GM19452 (cell line): ENCODE measurements at regions not wholly inside any gene's neighbourhood (a gene's known extent, or its start where the extent isn't known, plus 50 kb on each side); places are given as distances from the start of the nearest gene placed in this dataset.
"Not testable (repeated sequence)": the region's sequence is repeated elsewhere in the genome, so short reads cannot be mapped to it uniquely, and the experiment has no call there.

Experiments
- ATAC-seq: cut with Tn5 transposase; IDR thresholded peaks from one replicate; pipeline ENCODE4 v1.9.1; 2021; ENCODE audit not compliant: unreplicated experiment

DNA sequence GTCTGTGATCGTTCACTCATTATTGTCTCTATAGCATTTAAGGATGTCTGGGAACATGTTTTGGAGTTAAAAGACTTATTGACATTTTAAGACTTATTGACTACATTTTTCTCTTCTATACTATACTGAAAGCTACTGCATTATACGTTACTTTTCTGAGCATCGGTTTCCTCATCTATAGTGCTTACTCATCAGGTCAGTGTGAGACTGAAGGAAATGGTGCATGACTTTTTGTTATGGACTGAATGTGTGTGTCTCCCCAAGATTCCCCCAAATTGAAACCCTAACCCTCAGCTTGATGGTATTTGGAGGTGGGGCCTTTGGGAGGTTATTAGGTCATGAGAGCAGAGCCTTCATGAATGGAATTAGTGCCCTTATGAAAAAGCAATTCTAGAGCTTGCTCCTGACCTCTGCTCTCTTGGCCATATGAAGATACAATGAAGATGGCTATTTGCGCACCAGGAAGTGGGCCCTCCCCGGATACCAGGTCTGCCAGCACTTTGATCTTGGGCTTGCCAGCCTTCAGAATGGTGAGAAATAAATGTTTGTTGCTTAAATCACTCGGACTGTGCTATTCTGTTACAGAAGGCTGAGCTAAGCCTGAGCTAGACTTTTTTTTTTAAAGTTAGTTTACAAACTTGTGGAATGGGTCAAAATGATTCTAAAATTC lies 243.7 kb upstream of the RREB1 start:
- no peak for ATAC-seq

DNA sequence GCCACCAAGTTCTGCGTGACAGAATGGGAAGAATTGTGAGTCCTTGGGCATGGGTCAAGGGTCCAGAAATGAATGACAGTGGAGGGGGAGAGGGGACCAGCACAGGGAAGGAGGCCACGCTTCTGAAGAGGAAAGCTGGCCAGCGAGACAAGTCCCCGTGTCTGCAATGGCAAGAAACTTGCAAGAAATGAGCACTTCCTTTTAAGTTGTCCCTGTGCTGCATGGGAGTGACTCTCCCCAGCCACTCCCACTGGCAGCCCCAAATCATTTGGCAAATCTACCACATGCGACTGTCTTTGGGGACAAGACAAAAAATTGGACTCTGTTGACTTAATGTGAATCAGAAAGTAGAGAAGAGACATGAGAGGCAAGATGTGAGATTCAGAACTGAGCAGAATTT lies 242.2 kb upstream of the RREB1 start:
- ATAC-seq: no peak

DNA sequence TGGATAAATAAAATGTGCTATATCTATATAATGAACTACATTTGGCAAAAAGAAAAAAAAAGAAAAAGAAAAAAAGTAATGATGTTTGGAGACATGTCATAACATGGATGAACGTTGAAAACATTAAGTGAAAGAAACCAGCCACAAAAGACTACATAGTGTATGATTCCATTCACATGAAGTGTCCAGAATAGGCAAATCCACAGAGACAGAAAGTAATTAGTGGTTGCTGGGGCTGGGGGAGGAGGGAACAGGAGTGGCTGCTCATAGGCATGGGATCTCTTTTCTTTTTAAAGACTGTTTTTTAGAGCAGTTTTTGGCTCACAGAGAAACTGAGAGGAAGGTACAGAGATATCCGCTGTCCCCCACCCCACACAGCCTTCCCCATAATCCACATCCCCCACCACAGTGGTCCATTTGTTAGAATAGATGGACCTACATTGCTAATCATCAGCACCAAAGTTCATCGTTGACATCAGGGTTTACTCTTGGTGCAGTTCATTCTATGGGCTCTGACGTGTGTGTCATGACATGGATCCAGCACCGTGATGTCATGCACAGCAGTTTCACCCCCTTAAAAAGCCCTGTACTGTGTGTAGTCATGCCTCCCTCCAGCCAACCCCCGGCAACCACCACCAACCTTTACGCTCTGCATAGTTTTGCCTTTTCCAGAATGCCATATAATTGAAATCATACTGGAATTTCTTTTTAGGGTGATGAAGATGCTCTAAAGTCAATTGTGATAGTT lies 240.9 kb upstream of the RREB1 start:
- ATAC-seq: no peak

DNA sequence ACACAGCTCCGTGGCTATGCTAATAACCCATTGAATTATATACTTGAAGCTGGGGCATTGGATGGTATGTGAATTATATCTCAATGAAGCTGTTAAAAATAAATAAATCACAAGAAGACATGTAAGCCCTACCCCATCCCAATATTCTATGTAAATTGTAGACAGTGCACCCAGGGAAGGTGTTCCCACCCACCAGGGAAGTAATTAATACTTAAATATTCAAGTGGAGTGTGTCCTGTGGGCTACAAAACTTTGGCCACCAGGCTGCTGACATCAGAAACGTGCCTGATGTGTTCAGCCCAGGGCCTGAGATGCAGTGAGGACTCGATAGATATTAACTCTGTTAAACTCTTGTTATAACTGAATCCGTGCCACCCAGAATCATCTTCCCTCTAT lies 240.4 kb upstream of the RREB1 start:
- ATAC-seq: no peak

DNA sequence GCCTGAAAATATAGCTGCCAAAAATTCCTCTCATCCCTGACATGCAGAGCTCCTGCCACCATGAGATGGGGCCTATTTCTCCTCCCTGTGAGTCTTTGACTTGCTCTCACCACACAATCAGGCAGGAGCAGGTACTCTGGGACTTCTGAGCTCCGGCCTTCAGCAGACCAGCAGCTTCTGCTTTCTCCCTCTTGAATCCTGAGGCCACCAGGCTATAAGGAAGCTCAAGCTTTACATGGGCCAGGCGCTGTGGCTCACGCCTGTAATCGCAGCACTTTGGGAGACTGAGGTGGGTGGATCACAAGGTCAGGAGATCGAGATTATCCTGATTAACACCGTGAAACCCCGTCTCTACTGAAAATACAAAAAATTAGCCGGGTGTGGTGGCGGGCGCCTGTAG lies 238.7 kb upstream of the RREB1 start:
- ATAC-seq: no peak

DNA sequence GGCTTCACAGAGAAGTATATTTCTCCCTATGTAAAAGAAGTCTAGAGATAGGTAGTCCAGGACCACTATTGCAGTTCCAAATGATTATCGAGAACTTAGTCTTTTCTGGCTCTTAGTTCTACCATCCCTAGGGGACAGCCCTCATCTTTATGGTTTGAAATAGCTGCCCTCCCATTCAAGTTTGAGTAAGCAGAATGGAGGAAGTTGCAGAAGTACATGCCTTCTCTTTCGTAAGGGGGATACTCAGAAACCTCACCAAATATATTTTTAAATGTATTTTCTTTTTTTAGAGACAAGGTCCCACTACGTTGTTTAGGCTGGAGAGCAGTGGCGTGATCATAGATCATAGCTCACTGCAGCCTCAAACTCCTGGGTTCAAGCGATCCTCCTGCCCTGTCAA lies 236.8 kb upstream of the RREB1 start:
- no peak for ATAC-seq

DNA sequence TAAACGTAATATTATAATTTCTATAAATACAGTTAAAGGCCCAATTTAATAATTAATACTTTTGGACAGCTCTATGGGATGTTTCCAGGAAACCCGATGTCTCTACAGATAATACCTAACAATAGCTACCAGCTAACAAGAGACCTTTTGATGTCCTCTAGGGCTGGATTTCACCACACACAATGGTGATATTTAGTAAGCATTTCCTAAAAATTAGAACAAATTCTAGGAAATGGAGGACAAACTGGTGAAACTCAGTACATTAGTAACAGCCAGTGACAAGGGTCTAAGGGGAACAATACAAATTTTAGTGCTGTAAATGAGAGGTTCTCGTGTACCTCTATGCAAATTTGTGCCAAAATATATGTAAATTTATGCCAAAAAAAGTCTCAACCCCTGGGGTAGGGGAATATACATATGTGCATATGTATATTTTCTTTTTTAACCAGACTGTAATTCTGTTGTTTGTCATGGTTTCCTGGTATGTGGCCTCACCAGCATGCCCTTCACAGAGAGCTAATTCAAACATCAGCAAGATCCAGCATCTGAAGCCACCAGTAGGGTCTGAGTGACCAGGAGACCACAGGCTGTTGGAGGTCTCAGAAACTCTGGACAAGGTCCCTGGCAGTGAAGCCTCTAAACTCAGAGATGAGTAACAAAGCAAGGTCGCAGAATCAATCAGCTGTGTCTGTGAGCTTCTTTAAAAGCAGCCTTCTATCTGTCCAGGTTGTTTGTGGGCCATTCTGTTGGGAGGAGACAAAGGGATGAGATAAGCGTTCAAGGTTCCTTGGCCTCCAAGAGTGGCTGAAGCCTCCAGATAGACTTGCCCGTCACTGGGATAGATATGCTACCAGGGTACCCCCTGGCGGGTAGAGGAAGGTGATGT lies 235.1 kb upstream of the RREB1 start:
- ATAC-seq: no peak

DNA sequence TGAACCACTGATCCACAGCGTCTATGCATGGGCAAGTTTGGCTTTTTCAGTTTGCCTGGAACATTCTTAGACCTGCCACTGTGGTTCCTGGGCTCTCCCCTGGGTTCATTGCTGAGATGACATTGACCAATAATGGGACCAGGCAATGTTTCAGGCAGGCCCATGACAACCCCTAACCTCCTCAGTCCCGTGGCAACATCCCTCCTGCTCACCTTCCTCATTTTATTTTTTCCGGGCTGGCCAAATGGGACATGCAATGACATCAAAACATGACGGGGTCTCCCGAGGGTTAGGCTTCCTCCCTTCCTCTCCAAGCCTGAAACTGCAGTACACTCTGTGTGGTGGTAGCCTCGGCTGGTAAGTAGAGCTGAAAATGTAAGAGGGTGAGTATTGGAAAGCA lies 234.0 kb upstream of the RREB1 start:
- ATAC-seq: no peak

DNA sequence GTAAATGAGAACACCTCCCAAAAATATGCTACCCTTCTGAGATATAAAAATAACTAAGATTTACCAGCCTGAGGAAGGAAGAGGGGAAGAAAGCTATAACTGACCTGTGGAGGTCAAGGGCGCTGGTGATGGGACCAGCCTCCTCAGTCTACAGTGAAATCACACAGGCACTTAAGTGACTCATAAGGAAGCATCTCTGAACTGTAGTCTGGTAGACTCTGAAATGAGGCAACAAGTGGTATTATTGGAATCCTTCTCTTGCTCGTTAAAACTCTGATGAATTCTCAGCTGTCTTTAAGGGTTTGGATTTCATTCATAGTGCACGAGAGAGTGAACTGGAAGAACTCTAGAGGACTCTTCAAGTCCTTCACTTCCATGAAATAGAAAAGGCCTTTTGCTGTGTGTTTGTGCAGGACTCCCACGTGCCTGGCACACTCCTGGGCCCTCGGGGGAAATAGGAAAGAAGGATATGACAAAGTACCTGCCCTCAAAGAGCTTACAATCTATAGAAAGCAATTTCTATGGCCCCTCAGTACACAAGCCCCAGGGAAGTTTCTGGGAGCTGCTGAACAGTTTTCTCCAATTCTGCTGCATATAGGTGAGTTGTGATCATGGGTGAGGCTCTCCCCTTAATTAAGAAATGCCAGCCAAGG lies 231.8 kb upstream of the RREB1 start:
- no peak for ATAC-seq

DNA sequence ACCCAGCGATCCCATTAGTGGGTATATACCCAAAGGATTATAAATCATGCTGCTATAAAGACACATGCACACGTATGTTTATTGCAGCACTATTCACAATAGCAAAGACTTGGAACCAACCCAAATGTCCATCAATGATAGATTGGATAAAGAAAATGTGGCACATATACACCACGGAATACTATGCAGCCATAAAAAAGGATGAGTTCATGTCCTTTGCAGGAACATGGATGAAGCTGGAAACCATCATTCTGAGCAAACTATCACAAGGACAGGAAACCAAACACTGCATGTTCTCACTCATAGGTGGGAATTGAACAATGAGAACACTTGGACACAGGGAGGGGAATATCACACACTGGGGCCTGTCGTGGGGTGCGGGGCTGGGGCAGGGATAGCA lies 230.0 kb upstream of the RREB1 start:
- not testable (repeated sequence) for ATAC-seq

DNA sequence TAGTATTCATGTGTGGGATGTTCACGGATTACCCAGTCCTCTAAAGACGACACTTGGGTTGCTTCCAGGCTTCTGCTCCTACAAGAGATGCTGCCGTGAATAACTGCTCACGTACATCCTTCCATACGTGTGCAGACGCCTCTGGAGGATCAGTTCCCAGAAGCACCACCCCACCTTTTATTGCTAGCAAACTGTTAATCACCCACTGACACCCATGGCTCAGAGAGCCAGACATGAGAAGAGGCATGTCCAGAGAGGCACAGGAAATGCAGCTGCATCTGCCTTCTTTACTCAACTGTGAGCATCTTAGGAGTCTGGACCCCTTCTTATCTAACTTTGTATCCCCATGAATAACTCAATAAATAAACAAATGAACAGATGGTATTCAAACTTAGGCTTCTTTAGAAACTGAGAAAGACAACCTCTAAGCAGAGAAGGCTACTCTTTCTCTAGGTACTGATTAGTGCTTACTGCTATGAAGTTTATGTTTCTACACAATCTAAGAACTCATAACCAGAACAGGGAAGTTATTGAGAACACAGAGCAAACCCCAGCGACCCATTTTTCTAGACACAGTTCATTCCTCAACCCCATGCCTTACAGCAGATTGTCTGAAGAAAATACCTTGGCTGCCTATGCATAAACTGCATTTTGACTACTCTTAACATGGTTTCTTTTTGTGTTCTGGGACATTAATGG lies 228.7 kb upstream of the RREB1 start:
- ATAC-seq: no peak

DNA sequence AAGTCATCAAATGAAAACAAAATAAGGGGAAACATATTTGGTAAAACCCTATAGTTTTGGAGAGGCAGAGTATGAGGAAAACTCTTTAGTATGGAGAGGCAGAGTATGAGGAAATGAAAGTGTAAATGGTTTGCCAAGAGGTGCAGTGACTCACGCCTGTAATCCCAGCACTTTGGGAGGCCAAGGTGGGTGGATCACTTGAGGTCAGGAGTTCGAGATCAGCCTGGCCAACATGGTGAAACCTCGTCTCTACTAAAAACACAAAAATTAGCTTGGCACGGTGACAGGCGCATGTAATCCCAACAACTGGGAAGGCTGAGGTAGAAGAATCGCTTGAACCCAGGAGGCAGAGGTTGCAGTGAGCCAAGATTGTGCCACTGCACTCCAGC lies 228.2 kb upstream of the RREB1 start:
- ATAC-seq: not testable (repeated sequence)

DNA sequence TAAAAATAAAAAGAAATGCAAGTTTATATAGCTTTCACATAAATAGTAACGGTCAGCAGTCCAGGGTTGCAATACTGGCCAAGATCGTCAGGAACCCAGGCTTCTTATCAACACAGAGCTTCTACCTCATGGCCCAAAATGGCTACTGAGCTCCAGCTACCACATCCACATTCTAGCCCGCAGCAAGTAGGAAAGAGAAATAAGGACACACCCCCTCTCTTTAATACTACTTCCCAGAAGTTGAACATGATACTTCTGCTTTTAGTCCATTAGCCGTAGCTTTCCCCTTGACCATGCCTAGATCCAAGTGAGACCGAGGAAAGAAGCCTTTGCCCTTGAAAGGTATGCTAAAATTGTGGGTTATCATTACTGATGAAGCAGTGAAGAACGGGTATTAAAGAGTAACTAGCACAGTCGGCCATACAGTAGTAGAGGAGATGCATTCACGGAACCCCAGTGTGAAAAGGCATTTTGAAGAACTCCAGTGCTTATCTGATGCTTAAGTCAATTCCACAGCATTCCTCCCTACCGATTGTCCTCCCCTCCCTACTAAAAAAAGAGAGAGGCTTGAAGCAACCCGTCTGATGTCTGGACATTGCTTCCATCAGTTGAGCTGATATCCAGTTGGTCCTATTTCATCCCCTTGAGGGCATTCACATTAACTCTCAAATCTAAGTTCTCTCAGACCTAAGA lies 226.9 kb upstream of the RREB1 start:
- ATAC-seq: no peak

DNA sequence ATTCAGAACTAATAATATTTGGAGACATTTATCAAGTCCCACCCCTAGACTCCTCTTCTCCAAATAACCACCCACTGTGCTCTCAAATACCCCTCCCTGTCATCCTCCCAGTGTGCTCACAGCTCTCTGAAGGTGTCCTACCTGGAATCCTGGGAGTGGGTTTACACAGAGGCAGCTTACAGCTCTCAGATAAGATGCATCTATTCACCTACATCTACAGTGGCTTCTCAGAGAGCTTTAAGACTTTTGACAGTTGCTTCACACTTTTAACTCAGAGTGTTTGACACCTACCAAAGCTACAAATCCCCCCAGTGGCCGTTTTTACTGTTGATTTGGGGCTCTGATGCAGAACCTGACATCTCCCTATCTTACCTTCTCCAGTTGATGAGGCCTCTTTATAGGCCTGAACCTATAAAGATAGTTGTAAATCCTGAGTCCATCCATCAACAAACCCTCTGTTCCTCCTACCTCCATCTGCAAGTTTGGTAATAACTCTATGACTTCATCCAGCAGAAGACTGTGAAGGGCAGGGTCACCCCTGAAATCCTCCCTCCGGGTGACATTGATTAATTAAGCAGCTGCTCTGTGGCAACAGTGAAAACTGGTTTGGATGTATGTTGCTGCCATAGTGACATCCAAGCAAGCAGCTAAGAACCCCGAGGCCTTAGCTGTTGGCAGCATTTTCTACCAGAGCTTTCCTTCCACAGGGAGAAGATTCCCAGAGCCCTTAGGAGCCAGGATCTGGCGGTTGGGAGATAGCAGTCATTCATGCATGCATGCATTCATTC lies 226.1 kb upstream of the RREB1 start:
- no peak for ATAC-seq

DNA sequence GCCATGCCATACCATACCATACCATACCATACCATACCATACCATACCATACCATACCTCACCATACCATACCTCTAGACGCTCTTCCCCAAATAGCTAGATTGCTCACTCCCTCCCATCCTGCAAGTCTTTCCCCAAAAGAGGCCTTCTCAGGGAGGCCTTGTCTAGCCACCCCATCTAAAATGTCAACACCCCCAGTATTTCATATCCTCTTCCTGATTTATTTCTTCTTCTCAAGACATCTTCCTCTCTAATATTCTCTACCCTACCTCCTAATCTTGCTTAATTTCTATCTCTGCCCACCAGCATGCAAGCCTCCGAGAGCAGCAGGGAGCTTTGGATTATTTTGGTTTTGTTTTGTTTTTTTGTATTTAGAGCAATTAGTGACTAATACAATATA lies 225.2 kb upstream of the RREB1 start:
- ATAC-seq: no peak

DNA sequence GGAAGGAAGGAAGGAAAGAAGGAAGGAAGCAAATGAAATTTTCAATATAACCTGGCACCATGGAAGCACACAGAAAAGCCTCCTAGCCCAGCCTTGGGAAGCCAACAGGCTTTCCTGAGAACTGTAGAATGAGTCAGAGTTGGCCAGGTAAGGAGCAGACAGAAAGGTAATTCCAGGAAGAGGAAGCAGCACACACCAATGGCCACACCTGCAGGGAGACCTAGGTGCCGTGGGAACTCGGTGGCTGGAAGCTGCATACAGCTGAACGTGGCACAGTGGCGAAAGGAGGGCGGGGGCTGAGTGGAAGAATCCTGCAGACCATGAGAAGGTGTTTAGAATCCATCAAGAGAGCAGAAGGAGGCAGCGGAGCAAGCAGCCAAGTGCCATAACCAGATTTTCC lies 224.8 kb upstream of the RREB1 start:
- ATAC-seq: no peak

DNA sequence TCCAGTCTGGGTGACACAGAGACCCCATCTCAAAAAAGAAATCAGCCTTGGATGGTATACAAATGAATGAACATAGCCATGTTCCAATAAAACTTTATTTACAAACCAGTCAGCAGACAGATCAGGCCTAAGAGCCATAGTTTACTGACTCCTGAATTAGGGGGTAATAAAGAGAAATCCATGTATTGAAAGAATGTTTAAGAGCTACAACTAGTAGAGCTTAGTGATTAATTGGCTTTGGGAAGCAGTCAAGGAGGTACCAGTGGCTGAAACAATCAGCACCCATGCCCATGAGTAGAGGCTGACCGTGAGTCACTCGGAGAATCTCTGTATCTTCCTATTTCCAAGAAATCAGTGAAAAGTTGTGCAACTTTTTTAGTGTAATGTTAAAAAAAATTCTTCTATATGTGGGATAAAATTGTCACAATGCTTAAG lies 223.6 kb upstream of the RREB1 start:
- ATAC-seq: no peak

DNA sequence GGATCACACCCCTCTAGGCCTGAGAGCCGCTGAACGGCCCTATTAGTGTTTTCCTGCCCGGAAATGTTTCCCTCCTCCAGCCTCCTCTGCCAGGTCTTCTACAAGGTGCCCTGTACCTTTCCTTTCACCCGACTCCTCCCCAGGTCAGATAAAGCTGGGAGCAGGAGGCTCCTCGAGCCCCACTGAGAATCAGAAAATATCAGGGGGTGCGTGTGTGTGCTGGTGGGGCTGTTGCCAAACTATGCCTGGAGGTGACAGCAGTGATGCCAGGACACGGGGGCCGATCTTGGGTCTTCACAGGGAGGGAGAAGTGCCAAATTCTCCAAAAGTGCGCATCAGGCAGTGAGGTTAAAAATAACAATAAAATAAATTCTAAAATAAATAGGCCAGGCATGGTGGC lies 222.8 kb upstream of the RREB1 start:
- ATAC-seq: no peak

DNA sequence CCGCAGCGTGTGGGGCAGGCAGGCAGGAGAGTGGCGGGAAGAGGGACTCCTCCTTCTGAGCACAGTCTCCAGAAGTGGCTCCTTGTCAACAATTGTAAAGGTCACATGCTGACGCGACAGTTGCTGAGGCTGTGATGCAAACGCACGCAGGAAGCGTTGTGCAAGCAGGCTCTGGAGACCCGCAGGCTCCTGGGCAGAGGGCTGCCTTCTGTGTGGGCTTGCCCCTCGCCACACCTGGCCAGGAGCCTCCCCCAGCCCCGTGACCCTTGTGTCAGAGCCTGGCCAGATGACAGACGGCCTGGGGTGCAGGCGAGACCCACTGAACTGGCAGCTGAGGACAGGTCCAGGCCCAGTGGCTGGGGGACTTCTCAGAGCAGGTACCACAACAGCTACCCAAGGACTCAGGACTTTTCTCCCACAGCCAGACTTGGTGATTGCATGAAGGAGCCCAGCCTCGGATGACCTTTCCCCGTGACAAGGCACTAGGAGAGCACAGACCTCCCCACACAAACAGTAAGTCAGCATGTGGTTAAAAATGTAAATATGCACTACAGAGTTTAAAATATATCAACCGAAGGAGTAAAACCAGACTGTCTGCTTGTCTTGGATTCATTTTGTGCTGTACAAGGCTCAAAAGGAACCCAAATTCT lies 222.1 kb upstream of the RREB1 start:
- ATAC-seq: no peak
